Activated naive CD4-positive, alpha-beta T cell treated with anti-CD3 and anti-CD28 coated beads, Interleukin-2, amount 50 U/mL, for 72 hours (primary cell): ENCODE measurements at regions not wholly inside any gene's neighbourhood (a gene's known extent, or its start where the extent isn't known, plus 50 kb on each side); places are given as distances from the start of the nearest gene placed in this dataset.

Experiments
- ATAC-seq, 2 donors: fragments of 150-1000 bp; cut with Tn5 transposase; 2 replicates each; pipeline ENCODE4 v1.10.0; 2021; ENCODE audit warnings: mild to moderate bottlenecking in 2 of 2, moderate library complexity in 2 of 2
- DNase-seq, 2 donors: peaks; one replicate each; pipeline ENCODE4 v3.0.0; 2021 to 2022; ENCODE audit warnings: low spot score in 2 of 2
- H3K27ac Mint-ChIP-seq, 2 donors: one replicate each; pipeline ENCODE4 v1.8.0; 2022; ENCODE audit warnings: mild to moderate bottlenecking in 2 of 2, mixed read lengths in 2 of 2
- H3K36me3 Mint-ChIP-seq, 2 donors: one replicate each; pipeline ENCODE4 v1.8.0; 2022; ENCODE audit warnings: mixed read lengths in 2 of 2
- H3K9me3 Mint-ChIP-seq, 2 donors: one replicate each; pipeline ENCODE4 v1.8.0; 2022; ENCODE audit warnings: mixed read lengths in 2 of 2

GRCh38 chr11:88013508-88014065 is 161.7 kb downstream of the RAB38 start:
- H3K9me3 Mint-ChIP-seq = no peaks in the 10 kb centered on the region

GRCh38 chr11:88012456-88012855 is 162.8 kb downstream of the RAB38 start:
- no peak for DNase-seq
- H3K27ac Mint-ChIP-seq = no peak overlapping the region
- H3K9me3 Mint-ChIP-seq = no peaks in the 10 kb centered on the region
- H3K36me3 Mint-ChIP-seq = no peaks in the 10 kb centered on the region
- no peak for ATAC-seq

More at GRCh38 chr11:88013508-88014065, 161.7 kb downstream of the RAB38 start:
- no peaks in the 10 kb centered on the region for H3K36me3 Mint-ChIP-seq
- no peak for DNase-seq
- no peak overlapping the region for H3K27ac Mint-ChIP-seq
- no peak for ATAC-seq

GRCh38 chr11:87976009-87976408 is 199.2 kb downstream of the RAB38 start:
- DNase-seq (no peak), ATAC-seq (peak in 1 of 2 donors; percentile 78)
- H3K36me3 Mint-ChIP-seq = no peaks in the 10 kb centered on the region
- H3K9me3 Mint-ChIP-seq = no peaks in the 10 kb centered on the region
- no peak overlapping the region for H3K27ac Mint-ChIP-seq

GRCh38 chr11:87974797-87975196 is 200.4 kb downstream of the RAB38 start:
- no peaks in the 10 kb centered on the region for H3K9me3 Mint-ChIP-seq
- ATAC-seq (peak in 1 of 2 donors; percentile 53), DNase-seq (no peak)
- no peak overlapping the region for H3K27ac Mint-ChIP-seq
- no peaks in the 10 kb centered on the region for H3K36me3 Mint-ChIP-seq

GRCh38 chr11:87972133-87972532 is 203.1 kb downstream of the RAB38 start:
- Mint-ChIP-seq H3K36me3 (no peaks in the 10 kb centered on the region), H3K27ac (no peak overlapping the region), H3K9me3 (no peaks in the 10 kb centered on the region)
- DNase-seq = no peak
- ATAC-seq = no peak

- DNase-seq (no peak), ATAC-seq (no peak)
- H3K36me3 Mint-ChIP-seq = no peaks in the 10 kb centered on the region
- no peak overlapping the region for H3K27ac Mint-ChIP-seq
- no peaks in the 10 kb centered on the region for H3K9me3 Mint-ChIP-seq
These were observed 203.9 kb downstream of the RAB38 start for GRCh38 chr11:87971354-87971753.

DNA sequence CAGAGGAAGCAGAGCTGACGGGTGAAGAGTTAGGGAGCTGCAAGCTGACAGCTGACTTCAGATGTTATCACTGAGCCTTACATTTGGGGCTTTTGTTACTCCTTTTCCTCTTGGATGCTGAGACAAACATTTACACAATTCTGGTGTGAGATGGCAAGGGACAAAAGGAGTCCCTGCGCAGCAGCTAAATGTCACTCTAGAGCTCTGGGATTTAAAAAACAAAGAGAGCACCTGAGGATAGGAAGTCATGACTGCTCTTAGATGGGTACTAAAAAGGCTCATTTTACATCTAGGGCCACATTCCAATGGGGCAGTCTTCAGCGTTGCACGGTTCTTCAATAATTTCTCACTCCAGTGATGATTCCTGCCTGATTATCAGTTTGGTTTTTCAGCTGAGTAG is 204.5 kb downstream of the RAB38 start:
- ATAC-seq (no peak), DNase-seq (no peak)
- Mint-ChIP-seq H3K27ac (no peak overlapping the region), H3K9me3 (no peaks in the 10 kb centered on the region), H3K36me3 (no peaks in the 10 kb centered on the region)

DNA sequence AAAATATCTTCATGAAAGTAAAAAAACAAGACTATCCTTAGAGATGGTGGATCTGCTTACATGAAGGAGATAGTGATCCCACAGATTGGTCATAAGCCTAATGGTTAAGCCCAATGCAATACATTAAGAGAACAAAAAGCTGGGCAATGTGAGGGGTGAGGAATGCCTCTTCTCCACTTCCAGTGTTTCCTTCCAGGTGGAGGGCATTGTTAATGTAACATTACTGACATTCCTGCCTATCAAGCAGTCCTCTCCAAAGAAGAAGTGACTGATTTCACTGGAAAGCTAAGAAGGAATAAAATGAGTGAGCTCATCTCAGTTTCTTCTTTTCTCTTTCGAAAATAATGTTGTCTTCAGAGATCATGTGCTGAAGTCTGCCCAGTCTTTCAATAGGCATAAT is 207.8 kb downstream of the RAB38 start:
- no peak for ATAC-seq
- H3K9me3 Mint-ChIP-seq = no peaks in the 10 kb centered on the region
- no peak overlapping the region for H3K27ac Mint-ChIP-seq
- H3K36me3 Mint-ChIP-seq = no peaks in the 10 kb centered on the region
- DNase-seq = no peak

DNA sequence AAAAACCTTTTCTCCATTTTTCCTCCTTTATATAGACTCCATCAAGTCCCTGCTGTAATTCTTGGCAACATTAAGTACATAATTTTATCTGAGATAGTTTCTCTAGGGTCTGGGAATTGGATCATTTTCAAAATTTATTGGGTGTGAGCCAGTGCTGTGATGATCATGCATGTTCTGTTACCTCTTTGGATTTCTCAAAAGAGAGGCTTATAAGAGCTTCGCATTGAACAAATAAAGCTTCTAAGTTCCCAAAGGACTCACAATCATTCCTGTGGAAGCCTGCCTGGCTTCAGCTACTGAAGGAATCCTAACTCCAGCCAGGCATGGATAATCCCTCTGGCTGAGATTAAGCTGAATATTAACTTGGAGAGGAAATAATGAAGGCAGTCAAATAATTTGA is 208.5 kb downstream of the RAB38 start:
- ATAC-seq (no peak), DNase-seq (no peak)
- Mint-ChIP-seq H3K36me3 (no peaks in the 10 kb centered on the region), H3K9me3 (no peaks in the 10 kb centered on the region), H3K27ac (no peak overlapping the region)

DNA sequence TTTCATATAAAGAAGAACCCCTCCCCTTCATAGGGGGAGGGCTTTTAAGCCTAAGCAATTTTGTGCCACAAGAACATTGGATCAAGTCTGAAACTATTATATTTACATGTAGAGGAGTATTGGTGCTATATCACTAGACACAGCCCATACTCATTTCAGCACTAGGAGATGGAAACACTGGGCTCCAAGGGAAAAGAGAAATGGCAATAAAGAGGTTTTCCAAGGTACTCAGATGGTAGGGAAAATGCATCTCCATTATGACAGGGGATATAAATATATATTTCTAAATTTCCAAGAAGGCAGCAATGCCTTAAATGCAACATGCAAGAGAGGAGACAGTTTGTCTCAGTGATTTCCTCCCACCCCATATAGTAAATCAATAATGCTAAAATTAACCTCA is 209.0 kb downstream of the RAB38 start:
- no peaks in the 10 kb centered on the region for H3K36me3 Mint-ChIP-seq
- H3K27ac Mint-ChIP-seq = no peak overlapping the region
- DNase-seq = no peak
- no peaks in the 10 kb centered on the region for H3K9me3 Mint-ChIP-seq
- ATAC-seq = no peak

DNA sequence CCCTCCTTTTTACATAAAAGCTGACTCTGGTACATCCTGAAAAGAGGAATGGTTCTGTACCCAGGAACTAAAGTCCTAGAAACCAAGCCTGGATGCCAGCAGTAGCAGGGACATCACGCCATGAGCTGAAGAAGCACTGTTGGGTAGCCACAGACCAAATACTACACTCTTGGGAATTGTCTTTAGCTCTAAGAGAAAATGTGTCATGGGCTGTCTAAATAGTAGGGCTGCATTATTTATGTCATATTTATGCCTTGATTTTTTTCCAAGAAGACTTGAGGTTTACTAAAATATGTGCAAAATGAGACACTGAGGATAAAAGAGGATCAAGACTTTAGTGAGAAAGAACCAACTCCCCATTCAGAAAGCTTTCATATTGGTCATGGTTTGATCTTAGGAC is 213.6 kb downstream of the RAB38 start:
- ATAC-seq (no peak), DNase-seq (no peak)
- Mint-ChIP-seq H3K9me3 (no peaks in the 10 kb centered on the region), H3K27ac (no peak overlapping the region), H3K36me3 (no peaks in the 10 kb centered on the region)

DNA sequence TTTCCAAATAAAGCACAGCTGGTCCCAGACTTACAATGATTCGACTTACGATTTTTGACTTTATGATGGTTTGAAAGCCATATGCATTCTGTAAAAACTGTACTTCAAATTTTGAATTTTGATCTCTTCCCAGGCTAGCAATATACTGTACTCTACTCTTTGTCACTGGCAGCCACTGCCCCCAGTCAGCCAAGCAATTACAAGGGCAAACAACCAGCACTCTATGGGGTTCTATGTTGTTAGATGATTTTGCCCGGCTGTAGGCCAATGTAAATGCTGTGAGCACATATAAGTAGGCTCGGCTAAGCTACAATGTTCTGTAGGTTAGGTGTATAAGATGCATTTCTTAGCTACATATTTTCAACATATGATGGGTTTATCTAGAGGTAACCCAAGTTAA is 217.3 kb downstream of the RAB38 start:
- Mint-ChIP-seq H3K9me3 (no peaks in the 10 kb centered on the region), H3K36me3 (no peaks in the 10 kb centered on the region), H3K27ac (no peak overlapping the region)
- DNase-seq (no peak), ATAC-seq (no peak)

GRCh38 chr11:87954476-87954875 is 220.8 kb downstream of the RAB38 start:
- H3K9me3 Mint-ChIP-seq = peaks cover 0 to 4% of the 10 kb centered on the region in 2 donors
- ATAC-seq = no peak
- no peaks in the 10 kb centered on the region for H3K36me3 Mint-ChIP-seq
- DNase-seq = no peak
- H3K27ac Mint-ChIP-seq = no peak overlapping the region

GRCh38 chr11:87942786-87943185 is 232.5 kb downstream of the RAB38 start:
- no peak for DNase-seq
- no peaks in the 10 kb centered on the region for H3K36me3 Mint-ChIP-seq
- H3K9me3 Mint-ChIP-seq = no peaks in the 10 kb centered on the region
- ATAC-seq = no peak
- H3K27ac Mint-ChIP-seq = no peak overlapping the region

DNA sequence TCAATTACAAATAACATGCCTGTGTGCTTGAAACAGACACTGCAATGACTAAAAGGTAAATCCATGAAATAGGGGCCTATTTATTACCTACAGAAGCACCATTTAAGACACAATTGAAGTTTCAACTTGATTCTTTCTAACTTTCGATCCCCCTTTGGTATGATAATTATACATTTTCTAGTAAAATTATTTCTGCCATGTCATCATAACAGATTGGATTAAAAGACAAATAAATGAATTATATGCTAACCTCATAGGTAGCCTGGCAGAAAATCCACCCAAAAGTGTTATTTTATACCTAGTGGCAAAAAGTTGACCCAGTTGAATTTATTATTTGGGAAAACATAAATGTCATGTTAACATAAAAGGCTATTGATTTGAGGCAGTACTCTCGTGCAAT is 241.1 kb downstream of the RAB38 start:
- no peak overlapping the region for H3K27ac Mint-ChIP-seq
- DNase-seq (no peak), ATAC-seq (no peak)
- no peaks in the 10 kb centered on the region for H3K36me3 Mint-ChIP-seq
- H3K9me3 Mint-ChIP-seq = no peaks in the 10 kb centered on the region

DNA sequence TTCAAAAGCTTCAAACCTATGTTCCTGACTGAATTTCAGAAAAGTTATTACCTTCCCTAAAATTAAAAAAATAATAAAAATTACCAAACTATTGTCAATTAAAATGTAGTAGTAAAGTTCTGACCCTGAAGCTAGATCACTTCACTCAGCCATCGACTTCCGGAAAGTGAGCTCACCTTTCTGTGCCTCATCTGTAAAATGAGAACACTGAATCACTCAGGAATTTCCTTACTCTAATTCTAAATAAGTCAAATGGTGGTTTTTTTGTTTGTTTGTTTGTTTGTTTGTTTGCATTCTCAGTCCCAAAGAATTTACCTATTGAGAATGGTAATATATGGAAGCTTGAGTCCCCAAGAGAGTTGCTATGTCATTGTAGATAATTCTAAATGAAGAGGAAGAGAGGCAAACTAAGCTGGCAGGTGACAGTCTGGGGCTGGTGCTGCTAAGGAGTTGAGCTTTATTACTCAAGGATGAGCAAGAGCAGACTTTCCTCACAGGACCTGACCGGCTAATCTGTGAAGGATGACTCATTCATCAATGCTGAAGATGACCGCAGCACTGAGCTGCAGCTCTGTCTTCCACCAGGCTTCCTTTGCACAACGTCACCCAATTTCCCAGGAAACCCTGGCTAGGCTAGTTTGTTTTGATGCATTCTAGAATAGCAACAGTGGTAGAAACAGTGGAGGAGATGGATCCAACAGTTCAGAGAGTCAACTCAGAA is 248.8 kb downstream of the RAB38 start:
- no peaks in the 10 kb centered on the region for H3K36me3 Mint-ChIP-seq
- no peak overlapping the region for H3K27ac Mint-ChIP-seq
- no peaks in the 10 kb centered on the region for H3K9me3 Mint-ChIP-seq
- ATAC-seq = no peak
- DNase-seq = no peak

- H3K27ac Mint-ChIP-seq = no peak overlapping the region
These were observed 251.1 kb downstream of the RAB38 start for GRCh38 chr11:87924125-87924524.

DNA sequence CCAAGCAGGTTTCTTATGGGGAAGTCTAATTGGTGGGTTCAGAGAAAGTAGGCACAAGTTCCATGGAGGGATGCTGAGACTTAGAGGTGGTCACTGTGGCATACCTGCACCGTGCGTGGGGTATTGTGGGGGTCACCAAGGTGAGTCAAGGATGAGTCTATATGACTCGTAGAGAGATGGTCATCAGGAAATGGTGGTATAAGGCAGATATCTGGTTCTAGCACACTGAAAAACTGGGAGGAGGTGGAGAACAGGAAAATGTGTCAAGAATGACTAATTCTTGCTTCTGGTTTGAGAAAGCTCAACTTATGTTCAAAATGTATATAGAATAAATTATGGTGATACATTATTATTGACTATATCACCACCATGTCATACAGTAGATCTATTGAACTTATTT is 258.1 kb downstream of the RAB38 start:
- no peaks in the 10 kb centered on the region for H3K36me3 Mint-ChIP-seq

More at GRCh38 chr11:87924125-87924524, 251.1 kb downstream of the RAB38 start:
- H3K36me3 Mint-ChIP-seq = no peaks in the 10 kb centered on the region
- H3K9me3 Mint-ChIP-seq = no peaks in the 10 kb centered on the region
- no peak for DNase-seq
- no peak for ATAC-seq

More for the DNA sequence above, 258.1 kb downstream of the RAB38 start:
- ATAC-seq (no peak), DNase-seq (no peak)
- Mint-ChIP-seq H3K9me3 (no peaks in the 10 kb centered on the region), H3K27ac (no peak overlapping the region)
